ENCODE measurements at regions not wholly inside any gene's neighbourhood (a gene's known extent, or its start where the extent isn't known, plus 50 kb on each side); places are given as distances from the start of the nearest gene placed in this dataset.

- no peak for DNase-seq
Measured at GRCh38 chr1:115577513-115577912, 64.3 kb upstream of the VANGL1 start.

GRCh38 chr1:115575661-115576060 lies 66.1 kb upstream of the VANGL1 start:
- no peak for DNase-seq

- DNase-seq = no peak
Measured at GRCh38 chr1:115572710-115573109, 69.1 kb upstream of the VANGL1 start.

GRCh38 chr1:115567431-115567830 lies 74.3 kb upstream of the VANGL1 start:
- DNase-seq = no peak

GRCh38 chr1:115565791-115566190 lies 76.0 kb upstream of the VANGL1 start:
- DNase-seq = no peak

- no peak for DNase-seq
Measured at GRCh38 chr1:115565353-115565752, 76.4 kb upstream of the VANGL1 start.

- DNase-seq = no peak
Measured at GRCh38 chr1:115564201-115564600, 77.6 kb upstream of the VANGL1 start.

GRCh38 chr1:115560027-115560426 lies 81.7 kb upstream of the VANGL1 start:
- DNase-seq = no peak

- DNase-seq = no peak
Measured at GRCh38 chr1:115558275-115558674, 83.5 kb upstream of the VANGL1 start.

GRCh38 chr1:115557715-115558114 lies 84.1 kb upstream of the VANGL1 start:
- DNase-seq = no peak

GRCh38 chr1:115556236-115556635 lies 85.5 kb upstream of the VANGL1 start:
- no peak for DNase-seq

- DNase-seq = no peak
Measured at GRCh38 chr1:115555446-115555845, 86.3 kb upstream of the VANGL1 start.

- DNase-seq = no peak
Measured at GRCh38 chr1:115547696-115548095, 94.1 kb upstream of the VANGL1 start.

GRCh38 chr1:115546846-115547245 lies 94.9 kb upstream of the VANGL1 start:
- DNase-seq = no peak

- DNase-seq = no peak
Measured at GRCh38 chr1:115545791-115546733, 95.7 kb upstream of the VANGL1 start.

- DNase-seq = no peak
Measured at GRCh38 chr1:115545096-115545720, 96.6 kb upstream of the VANGL1 start.

- no peak for DNase-seq
Measured at GRCh38 chr1:115544131-115544530, 97.6 kb upstream of the VANGL1 start.

GRCh38 chr1:115543247-115543646 lies 98.5 kb upstream of the VANGL1 start:
- DNase-seq = no peak

GRCh38 chr1:115539736-115540135 lies 102.0 kb upstream of the VANGL1 start:
- no peak for DNase-seq

GRCh38 chr1:115539061-115539460 lies 102.7 kb upstream of the VANGL1 start:
- no peak for DNase-seq

GRCh38 chr1:115538579-115538978 lies 103.2 kb upstream of the VANGL1 start:
- DNase-seq = no peak

- DNase-seq = no peak
Measured at GRCh38 chr1:115537415-115537814, 104.4 kb upstream of the VANGL1 start.

- no peak for DNase-seq
Measured at GRCh38 chr1:115536279-115536816, 105.4 kb upstream of the VANGL1 start.

GRCh38 chr1:115534106-115534505 lies 107.7 kb upstream of the VANGL1 start:
- no peak for DNase-seq

Measured in CD4-positive, alpha-beta T cell treated with Interleukin-17A for 4 hours (primary cell).